NCI-H128 (cell line): ENCODE measurements at regions not wholly inside any gene's neighbourhood (a gene's known extent, or its start where the extent isn't known, plus 50 kb on each side); places are given as distances from the start of the nearest gene placed in this dataset.

Experiments used
- DNase-seq: peaks from one replicate; lab custom pipeline; 2025; ENCODE audit not compliant: unreplicated experiment; lab: John Stamatoyannopoulos, UW

- no peak for DNase-seq
These were observed 1386.0 kb upstream of the CELF4 start for GRCh38 chr18:38951633-38952032.

GRCh38 chr18:38948436-38948835 lies 1382.8 kb upstream of the CELF4 start:
- peak; percentile 14 for DNase-seq

GRCh38 chr18:38944446-38945024 lies 1378.9 kb upstream of the CELF4 start:
- no peak for DNase-seq

- DNase-seq, result no peak
These were observed 1376.3 kb upstream of the CELF4 start for GRCh38 chr18:38941711-38942561.

GRCh38 chr18:38940863-38941531 lies 1375.4 kb upstream of the CELF4 start:
- DNase-seq, result no peak

GRCh38 chr18:38940475-38940862 lies 1374.9 kb upstream of the CELF4 start:
- no peak for DNase-seq

- DNase-seq, result no peak
These were observed 1368.4 kb upstream of the CELF4 start for GRCh38 chr18:38933910-38934510.

- DNase-seq, result no peak
These were observed 1367.7 kb upstream of the CELF4 start for GRCh38 chr18:38933322-38933721.

GRCh38 chr18:38932752-38933151 lies 1367.2 kb upstream of the CELF4 start:
- DNase-seq, result no peak

GRCh38 chr18:38931754-38932050 lies 1366.1 kb upstream of the CELF4 start:
- no peak for DNase-seq

GRCh38 chr18:38930881-38931753 lies 1365.5 kb upstream of the CELF4 start:
- no peak for DNase-seq

GRCh38 chr18:38923540-38923939 lies 1357.9 kb upstream of the CELF4 start:
- DNase-seq, result no peak

GRCh38 chr18:38923126-38923525 lies 1357.5 kb upstream of the CELF4 start:
- no peak for DNase-seq

- DNase-seq, result no peak
These were observed 1344.4 kb upstream of the CELF4 start for GRCh38 chr18:38909972-38910371.

GRCh38 chr18:38902796-38903195 lies 1337.2 kb upstream of the CELF4 start:
- no peak for DNase-seq

- DNase-seq, result no peak
These were observed 1334.8 kb upstream of the CELF4 start for GRCh38 chr18:38900445-38900844.

GRCh38 chr18:38900031-38900430 lies 1334.4 kb upstream of the CELF4 start:
- no peak for DNase-seq

GRCh38 chr18:38899252-38899651 lies 1333.7 kb upstream of the CELF4 start:
- DNase-seq, result no peak

GRCh38 chr18:38898167-38898566 lies 1332.6 kb upstream of the CELF4 start:
- DNase-seq, result no peak

- DNase-seq, result no peak
These were observed 1330.0 kb upstream of the CELF4 start for GRCh38 chr18:38895560-38895959.

GRCh38 chr18:38887671-38888020 lies 1322.0 kb upstream of the CELF4 start:
- DNase-seq, result no peak
